ENCODE measurements at regions not wholly inside any gene's neighbourhood (a gene's known extent, or its start where the extent isn't known, plus 50 kb on each side); places are given as distances from the start of the nearest gene placed in this dataset.

- TF ChIP-seq POLR2A (IDR thresholded peaks at IDR 0.05; ENCODE audit: low read depth, low read length) (no peak), POLR2AphosphoS5 (IDR thresholded peaks at IDR 0.05; ENCODE audit: low read depth, low read length) (no peak), TAF1 (IDR thresholded peaks at IDR 0.05; ENCODE audit: low read depth, low read length) (no peak), POU2F2 (IDR thresholded peaks at IDR 0.05; ENCODE audit: low read depth, low read length) (no peak)
Measured at GRCh38 chr1:34479731-34480130, 275.1 kb upstream of the GJB5 start.

Data from GM12891 (cell line).